ENCODE measurements at regions not wholly inside any gene's neighbourhood (a gene's known extent, or its start where the extent isn't known, plus 50 kb on each side); places are given as distances from the start of the nearest gene placed in this dataset.

DNA sequence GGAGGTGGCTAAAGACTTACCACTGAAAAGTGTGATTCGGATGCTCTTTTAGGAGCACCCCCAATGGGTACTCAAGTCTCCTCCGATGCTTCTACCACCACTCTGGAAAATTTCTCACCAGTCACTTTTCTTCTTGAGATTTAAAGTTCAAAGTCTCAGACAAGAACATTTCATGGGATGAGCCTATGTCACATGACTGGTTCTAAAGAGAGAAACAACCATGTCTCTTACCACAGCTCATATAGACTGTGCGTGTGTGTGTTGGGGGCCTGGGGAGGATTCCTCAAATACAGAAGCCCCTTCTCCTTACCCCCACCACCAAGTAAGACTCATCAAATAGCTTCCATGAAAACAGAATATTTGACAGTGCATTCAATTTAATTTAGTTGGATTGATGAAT, 181.7 kb upstream of the MIR17HG start:
- WGBS, 2 donors (ENCODE audit: low coverage in 1 of 2), result 87 to 89% methylated on average over 3 of the region's 3 CpGs
- Histone ChIP-seq H3K9me3 (no peaks in the 10 kb centered on the region), H3K27me3 (peaks cover 24% of the 10 kb centered on the region), H3K4me3 (no peak overlapping the region), H3K4me1 (peaks cover 0 to 8% (median 0%) of the 10 kb centered on the region in 3 donors), H3K36me3 (no peaks in the 10 kb centered on the region), H3K27ac (no peak overlapping the region)
- no peak for ATAC-seq
- TF ChIP-seq POLR2AphosphoS5 (IDR thresholded peaks at IDR 0.05), result no peak
- no peak for TF ChIP-seq EP300 (IDR thresholded peaks at IDR 0.05)
- TF ChIP-seq, protein P1, sequence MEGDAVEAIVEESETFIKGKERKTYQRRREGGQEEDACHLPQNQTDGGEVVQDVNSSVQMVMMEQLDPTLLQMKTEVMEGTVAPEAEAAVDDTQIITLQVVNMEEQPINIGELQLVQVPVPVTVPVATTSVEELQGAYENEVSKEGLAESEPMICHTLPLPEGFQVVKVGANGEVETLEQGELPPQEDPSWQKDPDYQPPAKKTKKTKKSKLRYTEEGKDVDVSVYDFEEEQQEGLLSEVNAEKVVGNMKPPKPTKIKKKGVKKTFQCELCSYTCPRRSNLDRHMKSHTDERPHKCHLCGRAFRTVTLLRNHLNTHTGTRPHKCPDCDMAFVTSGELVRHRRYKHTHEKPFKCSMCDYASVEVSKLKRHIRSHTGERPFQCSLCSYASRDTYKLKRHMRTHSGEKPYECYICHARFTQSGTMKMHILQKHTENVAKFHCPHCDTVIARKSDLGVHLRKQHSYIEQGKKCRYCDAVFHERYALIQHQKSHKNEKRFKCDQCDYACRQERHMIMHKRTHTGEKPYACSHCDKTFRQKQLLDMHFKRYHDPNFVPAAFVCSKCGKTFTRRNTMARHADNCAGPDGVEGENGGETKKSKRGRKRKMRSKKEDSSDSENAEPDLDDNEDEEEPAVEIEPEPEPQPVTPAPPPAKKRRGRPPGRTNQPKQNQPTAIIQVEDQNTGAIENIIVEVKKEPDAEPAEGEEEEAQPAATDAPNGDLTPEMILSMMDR (IDR thresholded peaks at IDR 0.05), result no peak
- TF ChIP-seq POLR2A (IDR thresholded peaks at IDR 0.05), result no peak

DNA sequence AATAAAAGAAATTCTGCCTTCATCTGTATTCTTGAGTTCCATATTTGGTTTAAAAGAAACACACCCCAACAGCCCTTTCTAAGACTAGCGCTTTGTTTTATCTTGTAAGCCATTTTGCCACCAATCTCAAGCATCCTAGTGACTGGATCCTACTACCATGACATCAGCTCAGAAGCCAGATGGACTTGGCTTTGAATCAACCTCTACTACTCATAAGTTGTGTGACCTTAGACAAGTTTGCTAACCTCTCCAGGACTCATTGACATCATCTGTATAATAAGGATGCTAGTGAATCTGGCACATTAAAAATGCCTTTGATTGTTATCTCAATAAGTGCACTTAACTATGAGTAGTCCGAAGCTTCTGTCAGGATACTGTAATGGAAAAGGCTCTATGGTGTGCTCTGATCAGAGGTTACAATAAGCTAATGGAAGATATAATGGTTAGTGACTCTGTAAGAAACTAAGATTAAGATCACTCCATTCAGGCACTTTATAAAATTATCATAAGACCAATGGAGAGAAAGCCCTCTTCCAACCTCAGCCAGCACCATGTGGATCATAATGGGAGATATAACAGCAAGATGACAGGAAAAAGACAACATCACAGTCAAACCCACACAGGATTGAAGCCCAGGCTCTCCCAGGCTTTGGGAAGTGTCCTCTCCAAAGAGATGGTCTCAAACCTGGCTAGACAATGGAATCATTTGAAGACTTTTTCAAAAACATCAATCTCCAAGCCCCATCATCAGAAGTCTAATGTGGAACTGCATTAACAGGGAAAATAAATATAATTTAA, 180.6 kb upstream of the MIR17HG start:
- TF ChIP-seq POLR2A (IDR thresholded peaks at IDR 0.05), result no peak
- no peak for TF ChIP-seq EP300 (IDR thresholded peaks at IDR 0.05)
- no peak for TF ChIP-seq POLR2AphosphoS5 (IDR thresholded peaks at IDR 0.05)
- TF ChIP-seq, protein P1 (IDR thresholded peaks at IDR 0.05), result no peak
- WGBS, 2 donors (ENCODE audit: low coverage in 1 of 2), result 80 to 100% methylated on average over 1 of the region's 2 CpGs
- peaks cover 0 to 8% (median 0%) of the 10 kb centered on the region in 3 donors for H3K4me1 ChIP-seq
- no peak overlapping the region for H3K4me3 ChIP-seq
- H3K27me3 ChIP-seq, result peaks cover 25% of the 10 kb centered on the region
- H3K9me3 ChIP-seq, result no peaks in the 10 kb centered on the region
- no peak for ATAC-seq
- H3K27ac ChIP-seq, result no peak overlapping the region
- no peaks in the 10 kb centered on the region for H3K36me3 ChIP-seq

DNA sequence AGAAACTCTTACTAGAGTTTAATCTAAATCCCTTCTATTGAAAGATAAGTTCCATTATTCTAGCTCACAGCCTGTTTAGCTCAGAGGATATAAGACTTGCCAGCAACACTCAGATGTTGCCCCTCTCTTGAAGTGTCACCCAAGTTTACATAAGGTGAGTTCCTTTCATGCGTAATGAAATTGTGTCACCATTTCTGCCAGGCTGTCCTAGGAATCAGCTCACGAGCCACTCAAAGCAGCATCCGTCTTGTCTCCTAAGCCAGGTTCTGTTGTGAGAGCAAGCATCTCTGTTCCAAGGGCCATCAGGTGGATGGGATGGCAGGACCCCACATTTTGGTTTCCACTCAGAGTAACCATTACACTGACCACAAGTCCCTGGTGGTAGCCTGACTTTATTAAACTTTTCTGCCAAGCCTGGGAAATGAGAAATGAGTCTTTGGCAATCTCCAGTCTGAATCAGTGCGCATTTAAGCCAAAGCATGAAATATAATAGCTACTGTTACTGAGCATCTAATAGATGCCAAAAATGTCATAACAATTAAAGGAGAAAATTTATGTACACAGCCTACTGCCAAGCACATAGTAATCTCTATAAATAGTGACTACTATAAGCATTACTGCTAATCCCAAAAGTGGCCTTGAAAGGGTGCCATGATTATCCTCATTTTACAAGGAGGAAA, 179.6 kb upstream of the MIR17HG start:
- Histone ChIP-seq H3K27ac (no peak overlapping the region), H3K36me3 (no peaks in the 10 kb centered on the region), H3K27me3 (peaks cover 22% of the 10 kb centered on the region), H3K4me3 (no peak overlapping the region), H3K4me1 (peaks cover 0 to 8% (median 0%) of the 10 kb centered on the region in 3 donors), H3K9me3 (no peaks in the 10 kb centered on the region)
- no peak for ATAC-seq
- 38 to 45% methylated on average over 4 of the region's 4 CpGs for WGBS, 2 donors (ENCODE audit: low coverage in 1 of 2)
- TF ChIP-seq EP300 (IDR thresholded peaks at IDR 0.05) (no peak), POLR2AphosphoS5 (IDR thresholded peaks at IDR 0.05) (no peak), POLR2A (IDR thresholded peaks at IDR 0.05) (no peak)
- TF ChIP-seq, protein P1 (IDR thresholded peaks at IDR 0.05), result no peak

DNA sequence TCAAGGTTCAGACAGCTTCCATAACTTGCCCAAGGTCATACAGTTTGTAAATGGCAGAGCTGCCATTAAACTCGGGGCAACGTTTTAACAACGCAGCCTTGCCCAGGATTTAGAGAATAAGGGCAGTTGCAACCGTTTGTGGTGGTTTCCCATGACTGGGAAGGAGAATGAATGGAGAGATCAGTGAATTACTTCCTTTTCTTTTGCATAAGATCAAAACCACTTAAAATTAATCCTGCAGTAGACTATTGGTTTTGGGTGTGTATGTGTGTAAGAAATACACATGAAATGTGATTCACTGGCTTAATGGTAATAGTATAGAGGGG, 179.1 kb upstream of the MIR17HG start:
- H3K9me3 ChIP-seq, result no peaks in the 10 kb centered on the region

More for the DNA sequence above, 179.1 kb upstream of the MIR17HG start:
- 14 to 29% methylated on average over 4 of the region's 4 CpGs for WGBS, 2 donors (ENCODE audit: low coverage in 1 of 2)
- Histone ChIP-seq H3K27me3 (peaks cover 22% of the 10 kb centered on the region), H3K4me1 (peaks cover 0 to 8% (median 0%) of the 10 kb centered on the region in 3 donors), H3K36me3 (no peaks in the 10 kb centered on the region), H3K27ac (no peak overlapping the region), H3K4me3 (no peak overlapping the region)
- no peak for TF ChIP-seq POLR2A (IDR thresholded peaks at IDR 0.05)
- no peak for TF ChIP-seq EP300 (IDR thresholded peaks at IDR 0.05)
- no peak for TF ChIP-seq POLR2AphosphoS5 (IDR thresholded peaks at IDR 0.05)
- TF ChIP-seq, protein P1 (IDR thresholded peaks at IDR 0.05), result no peak
- ATAC-seq, result no peak

All from gastroesophageal sphincter (tissue), 4 donors.